Anterior cingulate cortex (tissue), 58 donors: ENCODE measurements at regions not wholly inside any gene's neighbourhood (a gene's known extent, or its start where the extent isn't known, plus 50 kb on each side); places are given as distances from the start of the nearest gene placed in this dataset.
"Not testable (repeated sequence)": the region's sequence is repeated elsewhere in the genome, so short reads cannot be mapped to it uniquely, and the experiment has no call there.

Experiments
- DNase-seq, 58 donors: peaks; one replicate each; lab custom pipeline; 2025; lab: John Stamatoyannopoulos, UW

DNA sequence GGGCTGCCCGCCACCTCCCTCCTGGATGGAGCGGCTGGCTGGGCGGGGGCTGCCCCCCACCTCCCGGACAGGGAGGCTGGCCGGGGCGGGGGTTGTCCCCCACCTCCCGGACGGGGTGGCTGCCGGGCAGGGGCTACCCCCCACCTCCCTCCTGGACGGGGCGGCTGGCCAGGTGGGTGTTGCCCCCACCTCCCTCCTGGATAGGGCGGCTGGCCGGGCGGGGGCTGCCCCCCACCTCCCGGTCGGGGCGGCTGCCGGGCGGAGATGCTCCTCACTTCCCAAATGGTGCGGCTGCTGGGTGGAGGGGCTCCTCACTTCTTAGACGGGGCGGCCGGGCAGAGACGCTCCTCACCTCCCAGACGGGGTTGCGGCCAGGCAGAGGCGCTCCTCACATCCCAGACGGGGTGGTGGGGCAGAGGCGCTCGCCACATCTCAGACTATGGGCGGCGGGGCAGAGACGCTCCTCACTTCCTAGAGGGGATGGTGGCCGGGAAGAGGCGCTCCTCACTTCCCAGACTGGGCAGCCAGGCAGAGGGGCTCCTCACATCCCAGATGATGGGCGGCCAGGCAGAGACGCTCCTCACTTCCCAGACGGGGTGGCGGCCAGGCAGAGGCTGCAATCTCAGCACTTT, 153.9 kb upstream of the OR4C13 start:
- not testable (repeated sequence) for DNase-seq

DNA sequence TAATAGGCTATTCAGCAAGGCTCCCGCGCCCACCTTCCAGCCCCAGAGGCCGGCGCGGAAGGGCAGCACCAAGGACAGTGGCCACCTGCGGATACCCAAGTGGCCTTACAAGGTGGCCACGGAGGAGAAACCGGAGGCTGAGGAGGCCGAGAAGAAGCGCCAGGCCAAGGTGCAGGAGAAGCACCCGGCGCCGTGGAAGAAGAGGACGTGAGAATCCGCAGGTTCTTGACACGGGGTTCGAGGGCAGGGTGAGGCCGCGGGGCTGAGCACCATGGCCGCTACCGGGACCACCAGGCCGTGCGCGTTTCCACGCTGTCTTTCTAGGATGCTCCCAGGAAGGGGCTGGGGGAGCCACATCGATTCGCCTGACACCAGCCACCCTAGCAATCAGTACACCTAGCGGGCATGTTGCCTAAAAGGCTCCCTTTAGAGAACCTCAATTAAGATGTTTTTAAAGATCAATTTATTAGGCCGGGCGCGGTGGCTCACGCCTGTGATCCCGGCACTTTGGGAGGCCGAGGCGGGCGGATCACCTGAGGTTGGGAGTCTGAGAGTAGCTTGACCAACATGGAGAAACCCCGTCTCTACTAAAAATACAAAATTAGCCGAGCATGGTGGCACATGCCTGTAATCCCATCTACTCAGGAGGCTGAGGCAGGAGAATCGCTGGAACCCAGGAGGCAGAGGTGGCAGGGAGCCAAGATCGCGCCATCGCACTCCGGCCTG, 134.3 kb upstream of the OR4C13 start:
- peak in 1 of 58 donors; percentile 0 for DNase-seq

DNA sequence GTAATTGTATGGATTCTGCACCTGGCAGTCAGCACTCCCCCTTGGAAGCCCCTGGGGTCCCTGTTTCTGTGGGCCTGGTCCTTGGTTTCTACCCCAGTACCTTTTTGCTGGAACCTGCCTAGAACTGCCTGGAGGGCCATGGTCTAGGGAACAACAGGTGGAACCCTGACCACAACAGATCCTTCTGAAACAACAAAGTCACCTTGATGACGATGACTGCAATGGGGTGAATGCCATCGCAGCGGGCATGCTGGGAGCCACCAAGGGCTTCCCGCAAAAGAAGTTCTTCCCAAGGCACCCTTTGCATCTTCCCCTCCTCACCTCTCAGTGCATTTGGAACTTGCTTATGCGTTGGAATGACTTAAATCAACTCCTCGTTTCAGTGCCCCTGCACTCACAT, 129.0 kb upstream of the OR4C13 start:
- DNase-seq = not testable (repeated sequence)

DNA sequence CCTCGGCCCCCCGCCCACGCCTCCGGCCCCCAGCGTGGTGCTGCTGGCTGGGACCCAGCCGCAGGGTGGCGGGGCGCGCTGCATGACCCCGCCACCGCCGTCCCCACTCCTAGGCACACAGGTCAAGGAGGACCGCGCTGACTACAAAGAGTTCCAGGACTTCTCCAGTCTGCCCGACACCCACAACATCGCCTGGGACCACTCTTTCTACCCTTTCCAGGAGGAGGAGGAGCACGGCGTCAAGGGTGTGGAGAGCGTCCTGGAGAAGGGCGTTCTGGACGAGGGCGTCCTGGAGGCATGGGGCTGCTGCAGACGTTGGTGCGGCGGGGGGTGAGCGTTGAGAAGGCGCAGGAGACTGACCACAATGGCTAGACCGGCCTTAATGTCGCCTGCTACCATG, 101.7 kb upstream of the OR4C13 start:
- DNase-seq = not testable (repeated sequence)

DNA sequence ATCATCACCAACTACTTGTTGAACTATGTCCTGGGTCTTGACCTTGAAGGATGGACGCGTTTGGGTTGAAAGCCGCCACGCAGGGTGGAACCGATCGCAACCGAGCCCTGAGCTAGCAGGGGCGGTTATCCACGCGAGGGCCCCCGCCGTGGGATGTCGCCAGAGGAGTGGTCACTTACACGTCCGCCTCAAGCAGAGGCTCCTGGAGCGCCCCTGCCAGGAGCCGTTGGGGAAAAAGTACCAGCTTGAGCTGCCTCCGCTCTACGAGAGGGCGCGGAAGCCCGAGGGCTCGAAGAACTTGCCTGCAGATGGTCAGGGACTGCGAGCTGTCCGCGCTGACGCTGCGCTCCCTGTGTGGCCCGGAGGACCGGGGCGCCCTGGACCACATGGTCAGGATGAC, 100.7 kb upstream of the OR4C13 start:
- no peak for DNase-seq

DNA sequence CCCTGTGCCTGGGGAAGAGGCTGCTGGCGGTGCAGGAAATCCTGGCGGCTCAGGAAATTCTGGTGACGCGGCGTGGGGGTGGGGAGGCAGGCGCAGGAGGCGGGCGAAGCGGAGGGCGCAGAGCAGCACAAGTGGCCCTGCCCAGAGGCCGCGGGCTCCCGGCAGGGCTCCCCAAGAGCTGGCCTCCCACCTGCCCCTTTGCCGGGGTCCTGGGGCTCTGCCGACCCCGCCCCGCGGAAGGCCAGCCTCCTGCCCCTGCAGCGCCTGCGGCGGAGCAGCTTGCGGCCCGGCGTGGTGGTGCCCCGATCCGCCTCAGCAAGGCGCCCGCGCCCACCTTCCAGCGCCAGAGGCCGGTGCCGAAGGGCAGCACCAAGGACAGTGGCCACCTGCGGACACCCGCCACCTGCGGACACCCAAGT, 100.2 kb upstream of the OR4C13 start:
- peak in 2 of 58 donors; percentile 0 to 1 for DNase-seq

GRCh38 chr11:49888875-49889274, 63.3 kb upstream of the OR4C13 start:
- not testable (repeated sequence) for DNase-seq

DNA sequence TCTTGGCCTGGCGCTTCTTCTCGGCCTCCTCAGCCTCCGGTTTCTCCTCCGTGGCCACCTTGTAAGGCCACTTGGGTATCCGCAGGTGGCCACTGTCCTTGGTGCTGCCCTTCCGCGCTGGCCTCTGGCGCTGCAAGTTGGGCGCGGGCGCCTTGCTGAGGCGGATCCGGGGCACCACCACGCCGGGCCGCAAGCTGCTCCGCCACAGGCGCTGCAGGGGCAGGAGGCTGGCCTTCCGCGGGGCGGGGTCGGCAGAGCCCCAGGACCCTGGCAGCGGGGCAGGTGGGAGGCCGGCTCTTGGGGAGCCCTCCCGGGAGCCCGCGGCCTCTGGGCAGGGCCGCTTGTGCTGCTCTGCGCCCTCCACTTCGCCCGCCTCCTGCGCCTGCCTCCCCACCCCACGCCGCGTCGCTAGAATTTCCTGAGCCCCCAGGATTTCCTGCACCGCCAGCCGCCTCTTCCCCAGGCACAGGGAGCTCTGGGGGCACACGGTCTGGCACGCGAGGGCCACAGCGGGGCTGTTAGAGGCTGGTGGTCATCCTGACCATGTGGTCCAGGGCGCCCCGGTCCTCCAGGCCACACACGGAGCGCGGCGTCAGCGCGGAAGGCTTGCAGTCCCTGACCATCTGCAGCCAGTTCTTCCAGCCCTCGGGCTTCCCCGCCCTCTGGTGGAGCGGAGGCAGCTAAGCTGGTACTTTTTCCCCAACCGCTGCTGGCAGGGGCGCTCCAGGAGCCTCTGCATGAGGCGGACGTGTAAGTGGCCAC, 60.1 kb upstream of the OR4C13 start:
- DNase-seq = peak in 3 of 58 donors; percentile 0 to 10 (median 2)

DNA sequence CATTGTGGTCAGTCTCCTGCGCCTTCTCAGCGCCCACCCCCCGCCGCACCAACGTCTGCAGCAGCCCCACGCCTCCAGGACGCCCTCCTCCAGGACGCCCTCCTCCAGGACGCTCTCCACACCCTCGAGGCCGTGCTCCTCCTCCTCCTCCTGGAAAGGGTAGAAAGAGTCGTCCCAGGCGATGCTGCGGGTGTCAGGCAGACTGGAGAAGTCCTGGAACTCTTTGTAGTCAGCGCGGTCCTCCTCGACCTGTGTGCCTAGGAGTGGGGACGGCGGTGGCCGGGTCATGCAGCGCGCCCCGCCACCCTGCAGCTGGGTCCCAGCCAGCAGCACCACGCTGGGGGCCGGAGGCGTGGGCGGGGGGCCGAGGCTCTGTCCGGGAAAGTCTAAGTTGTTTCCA, 58.7 kb upstream of the OR4C13 start:
- DNase-seq = not testable (repeated sequence)
